ENCODE measurements at regions not wholly inside any gene's neighbourhood (a gene's known extent, or its start where the extent isn't known, plus 50 kb on each side); places are given as distances from the start of the nearest gene placed in this dataset.

- Histone ChIP-seq H3K4me3 (ENCODE audit: control extremely low read depth in 1 of 5, extremely low read depth in 1 of 5, insufficient read depth in 1 of 5, low read depth in 2 of 5, low read length in 4 of 5) (no peak overlapping the region), H3K79me2 (ENCODE audit: control insufficient read depth, insufficient read depth, low read length) (no peaks in the 10 kb centered on the region), H3K9me3 (ENCODE audit: control extremely low read depth in 1 of 3, control insufficient read depth in 2 of 3, insufficient read depth in 1 of 3, low read length in 2 of 3) (peaks cover 0 to 59% (median 3%) of the 10 kb centered on the region in 3 donors), H3K27ac (ENCODE audit: low read length in 2 of 2) (no peak overlapping the region), H3K4me1 (ENCODE audit: control insufficient read depth in 2 of 2, insufficient read depth in 2 of 2, low read length in 2 of 2) (no peaks in the 10 kb centered on the region), H3K4me2 (replicated peaks; ENCODE audit: low read depth, low read length, poor library complexity, severe bottlenecking) (no peak overlapping the region), H3K36me3 (replicated peaks in 1 of 2; ENCODE audit: control extremely low read depth in 1 of 2, control insufficient read depth in 1 of 2, extremely low read depth in 1 of 2, insufficient read depth in 2 of 2, low read length in 1 of 2) (no peaks in the 10 kb centered on the region), H2AFZ (ENCODE audit: insufficient read depth, low read depth, low read length, poor library complexity, severe bottlenecking) (no peak overlapping the region), H3K27me3 (replicated peaks in 1 of 4; ENCODE audit: control extremely low read depth in 1 of 4, control insufficient read depth in 3 of 4, insufficient read depth in 4 of 4, low read length in 3 of 4) (no peaks in the 10 kb centered on the region), H3K9ac (ENCODE audit: low read length) (no peak overlapping the region), H4K20me1 (ENCODE audit: control insufficient read depth, insufficient read depth, low read length, poor library complexity, severe bottlenecking) (no peaks in the 10 kb centered on the region)
- ChIA-PET CTCF (no interaction called here), POLR2A (no interaction called here)
- intact Hi-C loops (cut with micrococcal nuclease): no loop called here
- Mint-ChIP-seq H3K9me3 (ENCODE audit: insufficient read depth) (peaks cover 9% of the 10 kb centered on the region), H3K4me3 (no peak overlapping the region), H3K27me3 (no peaks in the 10 kb centered on the region), H3K27ac (no peak overlapping the region), H3K4me1 (no peaks in the 10 kb centered on the region)
- no peak for ATAC-seq (ENCODE audit: low read depth)
- DNase-seq: no peak
- 73% methylated on average over 9 of the region's 9 CpGs for WGBS (ENCODE audit: insufficient coverage)
- TF ChIP-seq CTCF (IDR thresholded peaks at IDR 0.05): no peak
- no peak for TF ChIP-seq EZH2 (IDR thresholded peaks at IDR 0.05; ENCODE audit: borderline replicate concordance, insufficient read depth, low read depth, low read length, poor library complexity, severe bottlenecking)
These were observed 96.1 kb upstream of the SHH start for GRCh38 chr7:155908385-155908784.

GRCh38 chr7:155907450-155908200, 95.4 kb upstream of the SHH start:
- WGBS (ENCODE audit: insufficient coverage): 86% methylated on average over 3 of the region's 8 CpGs
- no peaks in the 10 kb centered on the region for H3K27me3 Mint-ChIP-seq
- Histone ChIP-seq H3K4me2 (replicated peaks; ENCODE audit: low read depth, low read length, poor library complexity, severe bottlenecking) (no peak overlapping the region), H3K36me3 (replicated peaks in 1 of 2; ENCODE audit: control extremely low read depth in 1 of 2, control insufficient read depth in 1 of 2, extremely low read depth in 1 of 2, insufficient read depth in 2 of 2, low read length in 1 of 2) (no peaks in the 10 kb centered on the region), H3K4me3 (ENCODE audit: control extremely low read depth in 1 of 5, extremely low read depth in 1 of 5, insufficient read depth in 1 of 5, low read depth in 2 of 5, low read length in 4 of 5) (no peak overlapping the region), H3K4me1 (ENCODE audit: control insufficient read depth in 2 of 2, insufficient read depth in 2 of 2, low read length in 2 of 2) (no peaks in the 10 kb centered on the region), H3K27me3 (replicated peaks in 1 of 4; ENCODE audit: control extremely low read depth in 1 of 4, control insufficient read depth in 3 of 4, insufficient read depth in 4 of 4, low read length in 3 of 4) (no peaks in the 10 kb centered on the region), H3K27ac (ENCODE audit: low read length in 2 of 2) (no peak overlapping the region), H3K9ac (ENCODE audit: low read length) (no peak overlapping the region), H3K79me2 (ENCODE audit: control insufficient read depth, insufficient read depth, low read length) (no peaks in the 10 kb centered on the region), H4K20me1 (ENCODE audit: control insufficient read depth, insufficient read depth, low read length, poor library complexity, severe bottlenecking) (no peaks in the 10 kb centered on the region), H2AFZ (ENCODE audit: insufficient read depth, low read depth, low read length, poor library complexity, severe bottlenecking) (no peak overlapping the region), H3K9me3 (ENCODE audit: control extremely low read depth in 1 of 3, control insufficient read depth in 2 of 3, insufficient read depth in 1 of 3, low read length in 2 of 3) (peaks cover 0 to 52% (median 3%) of the 10 kb centered on the region in 3 donors)
- DNase-seq (no peak), ATAC-seq (ENCODE audit: low read depth) (no peak)
- no peaks in the 10 kb centered on the region for H3K4me1 Mint-ChIP-seq
- intact Hi-C loops (cut with micrococcal nuclease): no loop called here
- no peak for TF ChIP-seq EZH2 (IDR thresholded peaks at IDR 0.05; ENCODE audit: borderline replicate concordance, insufficient read depth, low read depth, low read length, poor library complexity, severe bottlenecking)
- peaks cover 10% of the 10 kb centered on the region for H3K9me3 Mint-ChIP-seq (ENCODE audit: insufficient read depth)
- no peak overlapping the region for H3K4me3 Mint-ChIP-seq
- H3K27ac Mint-ChIP-seq: no peak overlapping the region
- CTCF ChIA-PET: no interaction called here
- POLR2A ChIA-PET: no interaction called here

All from B cell (primary cell).